SIG-M5 treated with dmso at 0.1 percent for 504 hours (cell line): ENCODE measurements at regions not wholly inside any gene's neighbourhood (a gene's known extent, or its start where the extent isn't known, plus 50 kb on each side); places are given as distances from the start of the nearest gene placed in this dataset.
A peak's percentile ranks its signal among the peaks of the same experiment; 100 is the strongest.
"Not testable (repeated sequence)": the region's sequence is repeated elsewhere in the genome, so short reads cannot be mapped to it uniquely, and the experiment has no call there.

Experiments used
- DNase-seq: peaks from one replicate; lab custom pipeline; 2025; ENCODE audit not compliant: unreplicated experiment; lab: John Stamatoyannopoulos, UW

- DNase-seq: no peak
Measured at GRCh38 chr13:71018544-71018943, 848.5 kb downstream of the DACH1 start.

- DNase-seq: no peak
Measured at GRCh38 chr13:71017607-71018006, 849.4 kb downstream of the DACH1 start.

GRCh38 chr13:71015516-71015915, 851.5 kb downstream of the DACH1 start:
- no peak for DNase-seq

- DNase-seq: no peak
Measured at GRCh38 chr13:71015021-71015420, 852.0 kb downstream of the DACH1 start.

GRCh38 chr13:71005919-71006318, 861.1 kb downstream of the DACH1 start:
- DNase-seq: no peak

GRCh38 chr13:70995338-70995737, 871.7 kb downstream of the DACH1 start:
- no peak for DNase-seq

- no peak for DNase-seq
Measured at GRCh38 chr13:70994191-70994590, 872.8 kb downstream of the DACH1 start.

GRCh38 chr13:70987043-70987442, 878.8 kb upstream of the KLHL1 start:
- DNase-seq: no peak

- no peak for DNase-seq
Measured at GRCh38 chr13:70985371-70985770, 877.1 kb upstream of the KLHL1 start.

- DNase-seq: not testable (repeated sequence)
Measured at GRCh38 chr13:70981219-70981618, 873.0 kb upstream of the KLHL1 start.

- no peak for DNase-seq
Measured at GRCh38 chr13:70969321-70969720, 861.1 kb upstream of the KLHL1 start.

- no peak for DNase-seq
Measured at GRCh38 chr13:70967564-70967963, 859.3 kb upstream of the KLHL1 start.

GRCh38 chr13:70964874-70965273, 856.6 kb upstream of the KLHL1 start:
- DNase-seq: peak; percentile 40

- DNase-seq: no peak
Measured at GRCh38 chr13:70964124-70964523, 855.9 kb upstream of the KLHL1 start.

- DNase-seq: peak; percentile 28
Measured at GRCh38 chr13:70960841-70961443, 852.7 kb upstream of the KLHL1 start.

- no peak for DNase-seq
Measured at GRCh38 chr13:70959035-70959775, 851.0 kb upstream of the KLHL1 start.

- DNase-seq: no peak
Measured at GRCh38 chr13:70955887-70956286, 847.6 kb upstream of the KLHL1 start.

- no peak for DNase-seq
Measured at GRCh38 chr13:70950664-70951063, 842.4 kb upstream of the KLHL1 start.

- DNase-seq: no peak
Measured at GRCh38 chr13:70945506-70945905, 837.3 kb upstream of the KLHL1 start.

- DNase-seq: no peak
Measured at GRCh38 chr13:70941454-70941853, 833.2 kb upstream of the KLHL1 start.

- no peak for DNase-seq
Measured at GRCh38 chr13:70938462-70938861, 830.2 kb upstream of the KLHL1 start.

- no peak for DNase-seq
Measured at GRCh38 chr13:70932511-70932910, 824.3 kb upstream of the KLHL1 start.
